GM18858 (cell line): ENCODE measurements at regions not wholly inside any gene's neighbourhood (a gene's known extent, or its start where the extent isn't known, plus 50 kb on each side); places are given as distances from the start of the nearest gene placed in this dataset.
"Not testable (repeated sequence)": the region's sequence is repeated elsewhere in the genome, so short reads cannot be mapped to it uniquely, and the experiment has no call there.

Experiments used
- ATAC-seq: cut with Tn5 transposase; IDR thresholded peaks from one replicate; pipeline ENCODE4 v1.9.1; 2021; ENCODE audit not compliant: unreplicated experiment

DNA sequence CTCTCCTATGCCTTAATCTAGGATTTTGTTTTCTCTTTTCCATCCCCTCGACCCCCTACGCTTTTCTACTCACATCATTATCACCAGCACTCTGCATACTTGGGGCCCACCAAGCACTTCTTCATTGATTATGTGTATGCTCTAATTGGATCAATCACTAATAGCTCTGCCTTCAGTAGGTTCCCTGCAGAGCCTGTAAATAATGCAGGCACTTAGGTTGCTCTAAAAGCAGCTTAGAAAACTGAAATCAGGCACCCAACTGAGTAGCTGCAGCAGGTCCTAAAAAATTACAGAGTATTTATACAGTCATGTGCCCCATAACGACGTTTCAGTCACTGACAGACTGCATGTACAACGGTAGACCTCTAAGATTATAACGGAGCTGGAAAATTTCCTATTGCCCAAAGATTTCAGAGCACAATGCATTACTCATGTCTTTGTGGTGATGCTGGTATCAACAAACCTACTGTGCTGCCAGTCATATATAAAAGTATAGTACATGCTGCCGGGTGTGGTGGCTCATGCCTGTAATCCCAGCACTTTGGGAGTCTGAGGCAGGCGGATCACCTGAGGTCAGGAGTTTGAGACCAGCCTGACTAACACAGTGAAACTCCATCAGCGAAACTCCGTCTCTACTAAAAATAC lies 280.4 kb downstream of the HS3ST3B1 start:
- no peak for ATAC-seq

- ATAC-seq, result no peak
These were observed 279.6 kb downstream of the HS3ST3B1 start for GRCh38 chr17:14580499-14580898.

DNA sequence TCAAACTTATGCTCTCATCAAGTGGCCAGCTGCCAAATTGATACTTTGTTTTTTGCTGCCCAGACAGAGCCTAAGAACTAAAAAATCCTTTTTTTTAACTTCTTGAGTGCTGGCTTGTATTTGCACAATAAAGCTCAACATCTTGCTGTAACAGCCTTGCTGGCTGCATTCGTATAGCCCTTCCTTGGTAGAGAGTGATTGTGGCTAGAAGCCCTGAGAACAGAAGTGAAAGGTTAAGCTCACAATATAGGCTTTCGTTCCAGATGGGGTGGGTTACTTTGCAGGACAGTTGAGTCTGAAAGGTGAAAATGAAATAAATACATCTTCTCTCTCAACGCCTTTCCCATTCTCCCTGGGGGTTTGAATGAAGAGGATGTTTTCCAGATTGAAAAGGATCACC lies 278.8 kb downstream of the HS3ST3B1 start:
- ATAC-seq, result no peak

- no peak for ATAC-seq
These were observed 274.6 kb downstream of the HS3ST3B1 start for GRCh38 chr17:14575471-14575953.

- ATAC-seq, result not testable (repeated sequence)
These were observed 259.4 kb downstream of the HS3ST3B1 start for GRCh38 chr17:14560325-14560724.

DNA sequence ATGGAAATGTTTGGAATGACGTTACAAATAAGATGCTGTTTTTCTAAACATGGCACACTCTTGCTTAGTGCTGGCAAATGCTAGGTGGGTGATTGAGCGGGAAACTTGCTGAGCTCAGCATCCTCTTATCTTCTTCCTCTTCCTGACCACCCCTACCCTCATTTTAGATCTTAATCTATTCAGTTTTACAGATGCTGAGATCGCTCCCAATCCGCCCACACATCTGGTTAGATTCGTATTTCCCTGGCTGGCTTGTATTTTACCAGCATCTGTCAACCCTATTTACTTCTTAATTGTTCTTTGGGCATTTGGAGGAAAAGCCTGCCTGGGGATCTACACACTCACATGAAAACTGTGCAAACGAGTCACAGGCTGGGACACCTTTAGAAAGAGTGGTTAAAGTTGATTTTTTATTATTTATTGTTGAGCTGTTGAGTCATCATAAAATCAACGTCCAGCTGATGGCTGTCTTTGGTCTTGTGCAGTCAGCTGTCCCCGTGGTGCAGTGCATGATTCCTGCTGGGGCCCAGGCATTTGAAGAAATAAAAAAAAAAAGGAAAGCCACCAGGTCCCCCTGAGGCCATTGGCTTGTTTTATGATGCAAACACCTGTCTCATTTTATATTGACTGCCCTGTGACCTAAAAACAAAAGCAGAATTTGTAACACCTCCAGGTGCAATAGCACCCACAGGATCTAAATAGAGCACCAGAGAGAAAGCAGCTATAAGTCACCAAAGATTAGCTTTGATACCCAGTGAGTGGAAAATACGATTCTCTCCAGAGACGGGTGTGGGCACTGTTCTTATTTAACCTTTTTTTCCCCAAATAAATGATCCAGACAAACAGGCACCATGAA lies 258.6 kb downstream of the HS3ST3B1 start:
- ATAC-seq, result no peak

DNA sequence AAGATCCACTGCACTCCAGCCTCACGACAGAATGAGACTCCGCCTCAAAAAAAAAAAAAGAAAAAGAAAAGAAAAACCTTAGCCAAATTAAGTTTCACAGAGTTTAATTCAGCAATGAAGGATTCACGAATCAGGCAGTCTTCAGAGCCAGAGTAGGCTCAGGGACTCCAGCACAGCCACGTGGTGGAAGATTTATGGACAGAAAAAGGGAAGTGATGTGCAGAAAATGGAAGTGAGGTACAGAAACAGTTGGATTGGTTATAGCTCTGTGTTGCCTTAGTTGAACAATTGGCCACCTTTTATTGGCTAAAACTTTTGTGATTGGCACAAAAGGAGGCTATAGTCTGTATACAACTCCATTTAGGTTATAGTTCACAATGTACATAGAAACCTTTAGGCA lies 256.6 kb downstream of the HS3ST3B1 start:
- no peak for ATAC-seq

DNA sequence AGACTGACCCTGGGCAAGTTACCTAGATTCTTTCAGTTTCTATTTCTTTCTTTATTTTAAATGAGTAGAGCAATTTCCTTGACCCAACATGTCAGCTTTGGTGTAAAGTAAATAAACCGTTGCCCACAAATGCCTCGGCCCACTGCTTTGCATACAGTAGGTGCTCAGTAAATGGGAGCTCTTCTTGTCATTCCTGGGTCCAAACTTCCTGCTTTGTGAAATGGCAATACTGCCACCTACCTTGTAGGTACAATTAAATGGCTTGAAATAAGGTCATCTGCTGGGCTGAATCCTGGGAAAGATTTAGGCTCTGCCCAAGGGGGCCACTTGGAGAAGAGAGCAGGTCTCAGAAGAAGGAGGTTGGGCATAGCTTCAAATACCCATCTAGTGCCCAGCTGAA lies 253.0 kb downstream of the HS3ST3B1 start:
- ATAC-seq, result no peak

- no peak for ATAC-seq
These were observed 251.4 kb downstream of the HS3ST3B1 start for GRCh38 chr17:14552306-14552705.

GRCh38 chr17:14547556-14547955 lies 246.7 kb downstream of the HS3ST3B1 start:
- no peak for ATAC-seq

- no peak for ATAC-seq
These were observed 246.1 kb downstream of the HS3ST3B1 start for GRCh38 chr17:14547016-14547415.

DNA sequence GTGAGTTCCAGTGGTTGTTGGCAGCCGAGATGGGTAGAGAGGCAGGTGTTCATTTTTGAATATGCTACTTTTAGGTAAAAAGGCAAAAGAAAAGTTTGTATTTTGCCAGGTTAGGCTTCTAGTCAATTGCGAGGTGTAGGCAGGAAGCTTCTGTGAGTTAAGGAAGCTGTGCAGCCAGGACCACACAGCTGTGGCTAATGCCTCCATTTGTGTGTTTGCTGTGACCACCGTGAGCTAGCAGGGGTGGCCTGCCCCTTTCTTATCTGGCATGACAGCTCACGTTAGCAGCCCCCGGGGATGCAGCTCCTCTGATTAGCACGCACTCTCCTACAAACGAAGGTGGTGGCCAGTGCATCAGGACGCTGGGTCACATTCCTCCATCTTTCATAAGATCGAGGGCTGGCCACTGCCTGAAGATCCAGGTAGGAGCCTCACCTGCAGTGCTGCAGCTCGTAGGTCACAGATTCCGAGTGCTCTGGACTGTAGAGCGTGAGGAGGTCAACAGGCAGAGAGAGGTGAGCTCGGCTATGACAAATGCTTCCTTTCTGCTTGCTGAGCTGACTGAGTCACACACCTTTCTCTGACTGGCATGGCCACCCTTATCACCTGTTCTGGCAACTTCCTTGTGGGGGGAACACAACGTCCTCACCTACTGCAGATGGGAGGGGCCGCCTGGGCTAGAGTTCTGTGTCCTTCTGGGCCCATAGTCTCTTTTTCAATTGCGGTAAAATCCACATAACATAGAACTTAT lies 244.4 kb downstream of the HS3ST3B1 start:
- ATAC-seq, result no peak

DNA sequence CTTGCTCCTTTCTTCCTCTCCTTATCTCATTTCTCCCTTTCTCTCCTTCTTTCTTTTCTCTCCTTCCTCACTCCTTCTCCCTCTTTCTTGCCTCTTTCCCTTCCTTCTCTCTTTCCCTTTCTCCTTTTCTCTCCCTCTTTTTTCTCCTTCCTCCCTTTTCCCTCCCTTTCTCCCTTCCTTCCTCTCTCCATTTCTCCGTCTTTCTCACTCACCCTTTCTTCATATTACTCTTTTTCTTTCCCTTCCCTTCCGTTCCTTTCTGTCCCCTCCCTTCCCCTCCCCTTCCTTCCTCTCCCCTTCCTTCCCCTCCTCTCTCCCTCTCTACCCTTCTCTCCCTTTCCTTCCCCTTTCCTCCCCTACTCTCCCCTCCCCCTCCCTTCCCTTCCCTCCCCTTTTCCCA lies 240.8 kb downstream of the HS3ST3B1 start:
- ATAC-seq, result no peak

DNA sequence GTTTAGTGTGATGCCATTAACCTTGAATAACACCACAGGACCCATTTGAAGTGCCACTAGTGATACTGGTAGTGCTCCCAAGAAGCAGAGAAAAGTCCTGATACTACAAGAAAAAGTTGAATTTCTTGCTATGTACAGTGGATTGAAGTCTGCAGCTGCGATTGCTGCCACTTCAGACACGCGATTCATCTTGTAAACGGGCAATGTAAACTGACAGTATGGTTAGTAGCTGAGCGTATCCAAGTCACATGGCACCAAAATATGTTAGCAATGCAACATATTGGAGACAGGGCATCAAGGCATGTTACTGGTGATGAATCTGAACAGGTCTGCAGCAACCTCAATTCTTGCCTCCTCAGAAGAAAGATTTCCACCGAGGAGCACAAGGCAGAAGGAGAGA lies 238.9 kb downstream of the HS3ST3B1 start:
- ATAC-seq, result no peak

GRCh38 chr17:14532242-14532641 lies 231.4 kb downstream of the HS3ST3B1 start:
- not testable (repeated sequence) for ATAC-seq

DNA sequence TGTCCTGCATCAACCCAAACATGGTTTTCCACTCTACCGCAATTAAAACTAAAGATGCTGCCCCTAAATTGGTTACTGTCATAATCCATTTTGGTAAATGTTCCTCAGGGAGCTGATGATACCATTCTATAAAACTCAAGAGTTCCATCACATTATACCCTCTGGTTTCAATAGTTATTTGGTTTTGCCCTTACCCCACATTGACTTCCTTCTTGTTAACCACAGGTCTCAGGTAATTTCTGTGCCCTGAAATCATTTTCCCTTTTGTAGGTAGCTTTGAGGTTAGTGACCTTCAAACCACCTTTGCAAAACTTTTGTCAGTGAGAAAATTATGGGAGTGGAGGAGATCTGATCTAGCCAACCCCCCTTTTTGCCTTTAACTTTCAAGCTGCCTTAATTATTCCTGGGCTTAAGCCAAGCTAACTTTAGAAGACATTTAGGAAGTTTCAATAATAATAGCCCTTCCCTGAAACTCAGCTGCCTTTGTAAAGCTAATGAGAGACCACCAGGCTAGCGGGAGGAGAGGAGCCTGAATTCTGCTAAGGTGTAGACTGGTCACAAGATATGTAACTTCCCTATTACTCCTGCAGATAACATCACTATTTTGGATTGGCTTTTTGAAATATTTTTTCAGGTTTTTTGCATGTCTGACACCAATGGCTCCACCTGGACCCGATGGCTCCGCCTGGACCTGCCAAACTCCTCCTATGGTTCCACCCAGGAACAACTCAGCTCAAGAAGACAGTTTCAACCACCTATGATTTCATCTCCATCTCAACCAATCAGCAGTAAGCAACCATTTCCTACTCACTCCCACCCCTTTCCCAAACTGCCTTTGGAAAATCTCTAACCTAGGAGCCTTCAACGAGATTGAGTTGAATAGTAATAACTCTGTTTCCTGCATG lies 224.9 kb downstream of the HS3ST3B1 start:
- ATAC-seq, result no peak

- ATAC-seq, result no peak
These were observed 222.0 kb downstream of the HS3ST3B1 start for GRCh38 chr17:14522795-14523387.

GRCh38 chr17:14518919-14519318 lies 218.0 kb downstream of the HS3ST3B1 start:
- not testable (repeated sequence) for ATAC-seq

GRCh38 chr17:14514973-14515372 lies 214.1 kb downstream of the HS3ST3B1 start:
- ATAC-seq, result no peak

DNA sequence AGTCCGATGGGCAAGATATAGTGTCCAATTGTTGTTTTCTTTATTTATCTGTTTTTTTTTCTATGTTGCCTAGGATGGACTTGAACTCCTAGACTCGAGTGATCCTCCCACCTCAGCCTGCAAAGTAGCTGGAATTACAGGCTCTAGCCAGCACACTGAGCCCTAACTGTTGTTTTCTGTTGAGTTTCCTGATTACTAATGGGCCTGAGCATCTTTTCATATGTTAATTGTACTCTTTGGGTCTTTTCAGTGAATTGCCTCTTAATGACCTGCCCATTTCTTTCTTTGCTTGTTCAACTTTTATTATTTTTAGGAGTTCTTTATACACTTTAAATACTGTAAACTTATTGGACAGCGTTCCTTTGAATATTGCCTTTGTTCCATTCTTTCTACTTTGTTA lies 213.0 kb downstream of the HS3ST3B1 start:
- no peak for ATAC-seq
